ENCODE measurements at regions not wholly inside any gene's neighbourhood (a gene's known extent, or its start where the extent isn't known, plus 50 kb on each side); places are given as distances from the start of the nearest gene placed in this dataset.
"Not testable (repeated sequence)": the region's sequence is repeated elsewhere in the genome, so short reads cannot be mapped to it uniquely, and the experiment has no call there.

- in situ Hi-C loops (cut with HindIII; ENCODE audit: low pct_unique_long_range_greater_than_20kb, low sequenced_read_pairs): no loop called here
- no peak for DNase-seq (ENCODE audit: low read depth in 1 of 2, low spot score in 1 of 2)
- TF ChIP-seq JUND (IDR thresholded peaks at IDR 0.05; ENCODE audit: low read depth): no peak
These were observed 72.7 kb upstream of the PHIP start for GRCh38 chr6:79150733-79151132.

GRCh38 chr6:79149884-79150283, 71.8 kb upstream of the PHIP start:
- in situ Hi-C loops (cut with HindIII; ENCODE audit: low pct_unique_long_range_greater_than_20kb, low sequenced_read_pairs): no loop called here
- no peak for DNase-seq (ENCODE audit: low read depth in 1 of 2, low spot score in 1 of 2)

GRCh38 chr6:79146421-79146820, 68.4 kb upstream of the PHIP start:
- no peak for TF ChIP-seq JUND (IDR thresholded peaks at IDR 0.05; ENCODE audit: low read depth)
- in situ Hi-C loops (cut with HindIII; ENCODE audit: low pct_unique_long_range_greater_than_20kb, low sequenced_read_pairs): no loop called here

More at GRCh38 chr6:79149884-79150283, 71.8 kb upstream of the PHIP start:
- no peak for TF ChIP-seq JUND (IDR thresholded peaks at IDR 0.05; ENCODE audit: low read depth)

GRCh38 chr6:79145301-79145700, 67.2 kb upstream of the PHIP start:
- TF ChIP-seq JUND (IDR thresholded peaks at IDR 0.05; ENCODE audit: low read depth): no peak
- no peak for DNase-seq (ENCODE audit: low read depth in 1 of 2, low spot score in 1 of 2)
- in situ Hi-C loops (cut with HindIII; ENCODE audit: low pct_unique_long_range_greater_than_20kb, low sequenced_read_pairs): no loop called here

More at GRCh38 chr6:79146421-79146820, 68.4 kb upstream of the PHIP start:
- no peak for DNase-seq (ENCODE audit: low read depth in 1 of 2, low spot score in 1 of 2)

- TF ChIP-seq JUND (IDR thresholded peaks at IDR 0.05; ENCODE audit: low read depth): no peak
- in situ Hi-C loops (cut with HindIII; ENCODE audit: low pct_unique_long_range_greater_than_20kb, low sequenced_read_pairs): no loop called here
- no peak for DNase-seq (ENCODE audit: low read depth in 1 of 2, low spot score in 1 of 2)
These were observed 65.4 kb upstream of the PHIP start for GRCh38 chr6:79143320-79143898.

- in situ Hi-C loops (cut with HindIII; ENCODE audit: low pct_unique_long_range_greater_than_20kb, low sequenced_read_pairs): no loop called here
- no peak for DNase-seq (ENCODE audit: low read depth in 1 of 2, low spot score in 1 of 2)
- TF ChIP-seq JUND (IDR thresholded peaks at IDR 0.05; ENCODE audit: low read depth): no peak
These were observed 60.1 kb upstream of the PHIP start for GRCh38 chr6:79138146-79138545.

GRCh38 chr6:79137671-79138070, 59.6 kb upstream of the PHIP start:
- in situ Hi-C loops (cut with HindIII; ENCODE audit: low pct_unique_long_range_greater_than_20kb, low sequenced_read_pairs): no loop called here
- no peak for DNase-seq (ENCODE audit: low read depth in 1 of 2, low spot score in 1 of 2)
- TF ChIP-seq JUND (IDR thresholded peaks at IDR 0.05; ENCODE audit: low read depth): no peak

- DNase-seq (ENCODE audit: low read depth in 1 of 2, low spot score in 1 of 2): no peak
- in situ Hi-C loops (cut with HindIII; ENCODE audit: low pct_unique_long_range_greater_than_20kb, low sequenced_read_pairs): no loop called here
- TF ChIP-seq JUND (IDR thresholded peaks at IDR 0.05; ENCODE audit: low read depth): no peak
These were observed 58.0 kb upstream of the PHIP start for GRCh38 chr6:79135973-79136470.

GRCh38 chr6:79134699-79135474, 56.8 kb upstream of the PHIP start:
- TF ChIP-seq JUND (IDR thresholded peaks at IDR 0.05; ENCODE audit: low read depth): no peak

GRCh38 chr6:79133173-79133572, 55.1 kb upstream of the PHIP start:
- no peak for TF ChIP-seq JUND (IDR thresholded peaks at IDR 0.05; ENCODE audit: low read depth)
- DNase-seq (ENCODE audit: low read depth in 1 of 2, low spot score in 1 of 2): no peak
- in situ Hi-C loops (cut with HindIII; ENCODE audit: low pct_unique_long_range_greater_than_20kb, low sequenced_read_pairs): no loop called here

More at GRCh38 chr6:79134699-79135474, 56.8 kb upstream of the PHIP start:
- peak in 1 of 2 experiments; percentile 13 for DNase-seq (ENCODE audit: low read depth in 1 of 2, low spot score in 1 of 2)
- in situ Hi-C loops (cut with HindIII; ENCODE audit: low pct_unique_long_range_greater_than_20kb, low sequenced_read_pairs): no loop called here

GRCh38 chr6:79131220-79131619, 53.2 kb upstream of the PHIP start:
- DNase-seq (ENCODE audit: low read depth in 1 of 2, low spot score in 1 of 2); in situ Hi-C loops (cut with HindIII; ENCODE audit: low pct_unique_long_range_greater_than_20kb, low sequenced_read_pairs): not testable (repeated sequence)

Measured in T47D (cell line).